Fibroblast of lung (primary cell): ENCODE measurements at regions not wholly inside any gene's neighbourhood (a gene's known extent, or its start where the extent isn't known, plus 50 kb on each side); places are given as distances from the start of the nearest gene placed in this dataset.

Experiments
- CTCF ChIP-seq, 2 donors: IDR thresholded peaks in 1 of 2; conservative IDR thresholded peaks in 1 of 2; 1 replicate in 1 of 2; 2 replicates in 1 of 2; pipeline ENCODE4 v1.5.1; 2011 to 2012; ENCODE audit warnings: low read length in 2 of 2, control low read depth in 1 of 2, inconsistent platforms in 1 of 2, low read depth in 1 of 2, mild to moderate bottlenecking in 1 of 2
- EZH2 ChIP-seq: IDR thresholded peaks from 2 replicates; pipeline ENCODE4 v1.5.1; 2012; ENCODE audit warnings: low read length, control low read depth, mild to moderate bottlenecking; ENCODE audit errors: missing control alignments

DNA sequence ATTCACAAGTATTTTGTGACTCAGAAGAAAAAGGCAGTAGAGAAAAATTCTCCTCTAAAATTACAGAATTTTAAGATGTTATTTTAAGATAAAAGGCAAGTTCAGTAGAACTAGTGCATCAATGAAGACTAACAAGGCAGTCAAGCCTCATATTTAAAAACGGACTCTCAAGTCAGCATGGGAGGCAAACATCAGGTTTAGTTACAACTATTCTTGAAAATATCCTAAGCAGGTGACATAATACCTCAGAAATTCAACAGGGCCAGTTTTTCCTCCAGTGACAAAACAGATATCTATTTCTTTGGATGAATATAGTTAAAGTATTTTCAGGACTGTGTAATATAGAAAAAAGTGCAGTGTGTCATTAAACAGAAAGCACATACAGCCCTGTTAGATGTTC, 194.0 kb upstream of the NMUR2 start:
- TF ChIP-seq CTCF (conservative IDR thresholded peaks at IDR 0.05 in 1 of 2, IDR thresholded peaks at IDR 0.05 in 1 of 2; ENCODE audit: low read depth in 1 of 2, low read length in 2 of 2) (no peak), EZH2 (no peak)
